Ovary (tissue), 7 donors: ENCODE measurements at regions not wholly inside any gene's neighbourhood (a gene's known extent, or its start where the extent isn't known, plus 50 kb on each side); places are given as distances from the start of the nearest gene placed in this dataset.

Experiments
- DNase-seq, 5 donors: peaks; one replicate each; pipeline ENCODE4 v3.0.0-alpha.2; 2019 to 2020
- H3K27ac ChIP-seq, 2 donors: fragments of 200-600 bp; one replicate each; pipeline versions ENCODE4 v1.5.1 to v1.8.0; 2019 to 2022
- H3K27me3 ChIP-seq: fragments of 200-600 bp; one replicate; pipeline ENCODE4 v1.8.0; 2022
- H3K36me3 ChIP-seq: fragments of 200-600 bp; sonication (generic); one replicate; pipeline ENCODE4 v1.5.1; 2019
- H3K4me1 ChIP-seq: one replicate; pipeline ENCODE4 v1.8.1; 2013; ENCODE audit warnings: mild to moderate bottlenecking, moderate library complexity; ENCODE audit not compliant: insufficient read depth
- H3K4me3 ChIP-seq: fragments of 200-600 bp; sonication (generic); one replicate; pipeline ENCODE4 v1.5.1; 2017
- H3K9me3 ChIP-seq, 2 donors: fragments of 200-600 bp in 1 of 2; sonication (generic) in 1 of 2; one replicate each; pipeline versions ENCODE4 v1.5.1 to v1.8.1; 2013 to 2019; ENCODE audit warnings: mild to moderate bottlenecking in 1 of 2, moderate library complexity in 1 of 2
- CTCF ChIP-seq, 3 donors: fragments of 450-650 bp in 2 of 3; fragments of 200-600 bp in 1 of 3; IDR thresholded peaks; one replicate each; pipeline versions ENCODE4 v1.5.1 to v1.8.0; 2016 to 2022; ENCODE audit warnings: antibody characterized with exemption in 3 of 3, mild to moderate bottlenecking in 1 of 3
- EP300 ChIP-seq: sonication (generic); formaldehyde crosslinking; IDR thresholded peaks from one replicate; pipeline ENCODE4 v1.6.1; 2017; ENCODE audit warnings: antibody characterized with exemption
- POLR2A ChIP-seq: fragments of 450-650 bp; IDR thresholded peaks from one replicate; pipeline ENCODE4 v1.6.1; 2017; ENCODE audit warnings: antibody characterized with exemption, mild to moderate bottlenecking, moderate library complexity
- WGBS, 3 donors: extraction: QIAGEN DNeasy Blood & Tissue Kit in 1 of 3; methylation state at CpG; one replicate each; pipeline versions ENCODE4 v1.1.5 to v1.1.7; 2013 to 2017; 5-methylcytosine and 5-hydroxymethylcytosine counted together
- intact Hi-C, 4 donors: fragments of 100-400 bp; cut with DNase I; formaldehyde crosslinking; loops; one replicate each; pipeline versions ENCODE4 v1.11.0 to v1.15.1; 2022 to 2023
- donor health status: DM: no; HTN: no; CAD: no; lungs with moderate emphysema.
- donor health status: DM: no; HTN: no; CAD: no.
- donor health status: Bipolar disorder and iron deficiency.
- donor health status: DM: no; HTN: no; CAD: no.
- donor health status: DM: yes; HTN: yes; CAD: no.

GRCh38 chr2:7262727-7263126 is 345.5 kb downstream of the RNF144A start:
- no peak for TF ChIP-seq POLR2A
- TF ChIP-seq EP300, result no peak
- TF ChIP-seq CTCF (IDR thresholded peaks at IDR 0.05), result no peak

GRCh38 chr2:7264791-7265190 is 347.6 kb downstream of the RNF144A start:
- TF ChIP-seq CTCF (IDR thresholded peaks at IDR 0.05), result no peak
- no peak for TF ChIP-seq EP300
- TF ChIP-seq POLR2A, result no peak
- H3K4me3 ChIP-seq, result no peak overlapping the region
- no peaks in the 10 kb centered on the region for H3K9me3 ChIP-seq
- no peak for DNase-seq
- no peaks in the 10 kb centered on the region for H3K36me3 ChIP-seq
- 90 to 92% (median 91%) methylated on average over 8 of the region's 8 CpGs for WGBS, 3 donors
- no peak overlapping the region for H3K27ac ChIP-seq
- no peaks in the 10 kb centered on the region for H3K27me3 ChIP-seq
- H3K4me1 ChIP-seq, result no peaks in the 10 kb centered on the region
- intact Hi-C loops, result no loop called here

More at GRCh38 chr2:7262727-7263126, 345.5 kb downstream of the RNF144A start:
- H3K27ac ChIP-seq, result no peak overlapping the region
- 61 to 67% (median 66%) methylated on average over 6 of the region's 6 CpGs for WGBS, 3 donors
- H3K36me3 ChIP-seq, result no peaks in the 10 kb centered on the region
- H3K27me3 ChIP-seq, result no peaks in the 10 kb centered on the region
- intact Hi-C loops, result no loop called here
- H3K4me1 ChIP-seq, result no peaks in the 10 kb centered on the region
- H3K9me3 ChIP-seq, result no peaks in the 10 kb centered on the region
- no peak overlapping the region for H3K4me3 ChIP-seq
- no peak for DNase-seq

GRCh38 chr2:7265286-7265685 is 348.1 kb downstream of the RNF144A start:
- no peaks in the 10 kb centered on the region for H3K9me3 ChIP-seq
- DNase-seq, result no peak
- no peaks in the 10 kb centered on the region for H3K27me3 ChIP-seq
- no peak overlapping the region for H3K4me3 ChIP-seq
- intact Hi-C loops, result no loop called here
- no peaks in the 10 kb centered on the region for H3K4me1 ChIP-seq
- WGBS, 3 donors, result 69 to 83% (median 70%) methylated on average over 8 of the region's 8 CpGs
- H3K27ac ChIP-seq, result no peak overlapping the region
- no peak for TF ChIP-seq EP300
- no peak for TF ChIP-seq CTCF (IDR thresholded peaks at IDR 0.05)
- TF ChIP-seq POLR2A, result no peak
- no peaks in the 10 kb centered on the region for H3K36me3 ChIP-seq

- H3K4me3 ChIP-seq, result no peak overlapping the region
- WGBS, 3 donors, result 95 to 98% (median 98%) methylated on average over 8 of the region's 8 CpGs
These were observed 352.0 kb downstream of the RNF144A start for GRCh38 chr2:7269106-7269643.

More at GRCh38 chr2:7269106-7269643, 352.0 kb downstream of the RNF144A start:
- TF ChIP-seq CTCF (IDR thresholded peaks at IDR 0.05) (no peak), EP300 (no peak), POLR2A (no peak)
- no peaks in the 10 kb centered on the region for H3K36me3 ChIP-seq
- H3K27ac ChIP-seq, result no peak overlapping the region
- H3K27me3 ChIP-seq, result no peaks in the 10 kb centered on the region
- no peaks in the 10 kb centered on the region for H3K9me3 ChIP-seq
- no peaks in the 10 kb centered on the region for H3K4me1 ChIP-seq
- DNase-seq, result no peak
- intact Hi-C loops, result no loop called here
